ENCODE measurements at regions not wholly inside any gene's neighbourhood (a gene's known extent, or its start where the extent isn't known, plus 50 kb on each side); places are given as distances from the start of the nearest gene placed in this dataset.

DNA sequence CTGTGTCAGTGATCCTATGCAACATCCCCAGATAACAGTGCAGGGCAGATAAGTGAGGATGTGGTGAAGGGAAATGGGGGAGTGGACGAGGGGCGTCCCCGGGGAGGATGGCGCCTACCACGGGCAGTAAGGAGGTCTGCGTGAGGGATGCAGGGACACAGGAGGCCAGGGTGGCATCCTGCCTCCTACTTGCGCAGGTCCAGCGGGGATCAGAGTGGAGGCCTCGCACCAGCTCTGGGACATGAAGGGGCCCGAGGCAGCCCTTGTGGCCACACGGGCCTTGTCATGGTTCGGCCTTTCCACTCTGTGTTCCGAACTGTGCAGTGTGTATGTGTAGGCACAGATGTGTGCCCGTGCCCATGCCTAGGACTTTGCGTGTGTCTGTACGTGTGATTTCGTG is 1227.5 kb downstream of the BRD1 start:
- H3K4me3 ChIP-seq = no peak overlapping the region
- H3K9me3 ChIP-seq = peaks cover 0 to 13% (median 11%) of the 10 kb centered on the region in 4 donors
- no peaks in the 10 kb centered on the region for H3K36me3 ChIP-seq
- TF ChIP-seq POLR2A (IDR thresholded peaks at IDR 0.05) = no peak
- WGBS, 5 donors = 89 to 92% (median 91%) methylated on average over 17 of the region's 17 CpGs
- peaks cover 0 to 11% (median 0%) of the 10 kb centered on the region in 3 donors for H3K27me3 ChIP-seq
- DNase-seq = no peak
- intact Hi-C loops (cut with DNase I; ENCODE audit: low total_unique reads) = no loop called here
- no peak overlapping the region for H3K27ac ChIP-seq
- no peaks in the 10 kb centered on the region for H3K4me1 ChIP-seq

DNA sequence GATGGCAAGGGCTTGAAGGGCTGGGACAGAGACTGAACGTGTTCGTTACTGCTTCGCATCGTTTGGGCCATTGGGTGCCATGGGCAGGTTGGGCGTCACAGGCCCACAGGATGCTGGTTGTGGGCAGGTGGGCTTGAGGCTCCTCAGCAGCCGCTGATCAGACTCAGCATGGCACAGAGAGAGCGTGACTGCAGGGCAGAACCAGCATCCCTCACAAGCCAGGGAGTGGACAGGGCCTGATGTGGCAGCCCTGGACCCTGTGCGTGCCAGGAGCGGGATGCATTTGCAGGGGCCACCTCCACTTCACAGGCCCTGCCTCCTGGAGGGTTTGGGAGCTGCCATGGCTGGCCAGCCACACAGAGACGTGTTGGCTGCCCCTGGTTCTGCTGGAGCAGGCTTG is 1228.3 kb downstream of the BRD1 start:
- DNase-seq = no peak
- no peaks in the 10 kb centered on the region for H3K36me3 ChIP-seq
- peaks cover 0 to 14% (median 0%) of the 10 kb centered on the region in 3 donors for H3K27me3 ChIP-seq
- peaks cover 0 to 13% (median 11%) of the 10 kb centered on the region in 4 donors for H3K9me3 ChIP-seq
- 60 to 93% (median 90%) methylated on average over 1 to 10 of the region's 10 CpGs for WGBS, 5 donors
- intact Hi-C loops (cut with DNase I; ENCODE audit: low total_unique reads) = no loop called here
- no peak overlapping the region for H3K27ac ChIP-seq
- TF ChIP-seq POLR2AphosphoS5 (IDR thresholded peaks at IDR 0.05) (no peak), EP300 (IDR thresholded peaks at IDR 0.05) (no peak), POLR2A (IDR thresholded peaks at IDR 0.05) (no peak)
- TF ChIP-seq, protein P1, sequence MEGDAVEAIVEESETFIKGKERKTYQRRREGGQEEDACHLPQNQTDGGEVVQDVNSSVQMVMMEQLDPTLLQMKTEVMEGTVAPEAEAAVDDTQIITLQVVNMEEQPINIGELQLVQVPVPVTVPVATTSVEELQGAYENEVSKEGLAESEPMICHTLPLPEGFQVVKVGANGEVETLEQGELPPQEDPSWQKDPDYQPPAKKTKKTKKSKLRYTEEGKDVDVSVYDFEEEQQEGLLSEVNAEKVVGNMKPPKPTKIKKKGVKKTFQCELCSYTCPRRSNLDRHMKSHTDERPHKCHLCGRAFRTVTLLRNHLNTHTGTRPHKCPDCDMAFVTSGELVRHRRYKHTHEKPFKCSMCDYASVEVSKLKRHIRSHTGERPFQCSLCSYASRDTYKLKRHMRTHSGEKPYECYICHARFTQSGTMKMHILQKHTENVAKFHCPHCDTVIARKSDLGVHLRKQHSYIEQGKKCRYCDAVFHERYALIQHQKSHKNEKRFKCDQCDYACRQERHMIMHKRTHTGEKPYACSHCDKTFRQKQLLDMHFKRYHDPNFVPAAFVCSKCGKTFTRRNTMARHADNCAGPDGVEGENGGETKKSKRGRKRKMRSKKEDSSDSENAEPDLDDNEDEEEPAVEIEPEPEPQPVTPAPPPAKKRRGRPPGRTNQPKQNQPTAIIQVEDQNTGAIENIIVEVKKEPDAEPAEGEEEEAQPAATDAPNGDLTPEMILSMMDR (IDR thresholded peaks at IDR 0.05) = no peak
- H3K4me3 ChIP-seq = no peak overlapping the region
- H3K4me1 ChIP-seq = no peaks in the 10 kb centered on the region

DNA sequence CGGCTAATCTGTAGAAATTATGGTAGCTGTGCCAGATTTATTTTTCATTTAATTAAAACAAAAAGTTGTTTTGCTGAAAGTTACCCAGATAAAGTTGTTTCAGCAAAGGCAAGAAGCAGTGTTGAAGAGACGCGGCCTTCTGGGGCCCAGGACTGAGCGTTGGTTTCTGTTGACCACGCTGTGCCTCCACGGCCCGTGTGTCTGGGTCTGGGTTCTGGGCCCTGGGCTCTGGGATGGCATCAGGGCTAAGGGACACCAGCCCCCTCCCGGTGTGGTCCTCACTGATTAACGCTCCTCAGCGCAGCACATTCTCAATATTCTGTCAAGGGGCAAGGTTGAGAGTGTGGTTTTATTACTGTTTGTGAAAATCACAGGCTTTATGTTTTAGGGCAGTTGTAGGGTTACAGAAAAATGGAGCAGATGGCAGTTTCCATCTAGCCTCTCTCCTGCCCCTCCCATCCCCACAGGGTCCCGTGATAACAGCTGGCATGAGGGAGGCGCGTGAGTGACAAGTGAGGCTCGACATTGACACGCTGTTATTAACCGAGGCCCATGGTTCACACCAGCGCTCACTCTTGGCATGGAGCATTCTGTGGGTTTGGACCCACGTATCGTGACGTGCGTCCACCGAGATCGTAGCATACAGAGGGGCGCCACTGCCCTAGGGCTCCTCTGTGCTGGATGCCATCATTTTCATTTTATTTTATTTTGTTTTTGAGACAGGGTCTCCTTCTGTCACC is 1231.4 kb downstream of the BRD1 start:
- intact Hi-C loops (cut with DNase I; ENCODE audit: low total_unique reads) = no loop called here
- Histone ChIP-seq H3K36me3 (no peaks in the 10 kb centered on the region), H3K9me3 (peaks cover 0 to 13% (median 11%) of the 10 kb centered on the region in 4 donors), H3K4me1 (no peaks in the 10 kb centered on the region), H3K27me3 (peaks cover 0 to 31% (median 0%) of the 10 kb centered on the region in 3 donors), H3K4me3 (no peak overlapping the region), H3K27ac (no peak overlapping the region)
- TF ChIP-seq POLR2A (IDR thresholded peaks at IDR 0.05) (no peak), EP300 (IDR thresholded peaks at IDR 0.05) (no peak), POLR2AphosphoS5 (IDR thresholded peaks at IDR 0.05) (no peak)
- TF ChIP-seq, protein P1 (IDR thresholded peaks at IDR 0.05) = no peak
- no peak for DNase-seq
- WGBS, 5 donors = 90 to 94% (median 93%) methylated on average over 24 of the region's 24 CpGs

DNA sequence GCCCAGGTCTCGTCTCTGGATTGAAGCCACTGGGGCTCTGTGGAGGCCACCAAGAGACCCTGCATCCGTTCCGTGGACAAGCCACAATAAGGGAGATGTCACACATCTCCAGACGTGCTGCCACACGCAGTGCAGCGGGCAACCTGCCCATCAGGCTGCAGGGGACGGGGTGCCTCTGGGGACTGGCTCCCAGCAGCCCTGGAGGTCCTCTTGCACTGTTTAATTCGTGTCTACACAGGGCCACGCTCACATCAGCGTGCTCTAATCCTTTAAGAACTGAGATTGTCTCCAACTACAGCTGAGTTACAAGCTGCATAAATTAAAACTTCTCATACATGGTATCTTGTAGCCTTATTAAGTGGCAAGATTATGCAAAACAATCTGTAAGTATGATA is 1232.2 kb downstream of the BRD1 start:
- no peak for DNase-seq
- intact Hi-C loops (cut with DNase I; ENCODE audit: low total_unique reads) = no loop called here
- Histone ChIP-seq H3K36me3 (no peaks in the 10 kb centered on the region), H3K4me3 (no peak overlapping the region), H3K4me1 (no peaks in the 10 kb centered on the region), H3K27ac (no peak overlapping the region), H3K27me3 (peaks cover 0 to 35% (median 0%) of the 10 kb centered on the region in 3 donors), H3K9me3 (peaks cover 0 to 13% (median 11%) of the 10 kb centered on the region in 4 donors)
- 64 to 78% (median 69%) methylated on average over 10 of the region's 10 CpGs for WGBS, 5 donors
- TF ChIP-seq, protein P1 (IDR thresholded peaks at IDR 0.05) = no peak
- TF ChIP-seq POLR2AphosphoS5 (IDR thresholded peaks at IDR 0.05) (no peak), EP300 (IDR thresholded peaks at IDR 0.05) (no peak), POLR2A (IDR thresholded peaks at IDR 0.05) (no peak)
